Activated naive CD8-positive, alpha-beta T cell treated with anti-CD3 and anti-CD28 coated beads for 36 hours (primary cell): ENCODE measurements at regions not wholly inside any gene's neighbourhood (a gene's known extent, or its start where the extent isn't known, plus 50 kb on each side); places are given as distances from the start of the nearest gene placed in this dataset.

Source experiments
- DNase-seq: peaks from one replicate; pipeline ENCODE4 v3.0.0; 2021
- H3K27ac Mint-ChIP-seq: one replicate; pipeline ENCODE4 v1.8.0; 2022; ENCODE audit warnings: mild to moderate bottlenecking, moderate library complexity, mixed read lengths
- H3K27me3 Mint-ChIP-seq: one replicate; pipeline ENCODE4 v1.8.0; 2022; ENCODE audit warnings: mild to moderate bottlenecking, mixed read lengths
- H3K36me3 Mint-ChIP-seq: one replicate; pipeline ENCODE4 v1.8.0; 2021; ENCODE audit warnings: mild to moderate bottlenecking, mixed read lengths
- H3K4me1 Mint-ChIP-seq: one replicate; pipeline ENCODE4 v1.8.0; 2021; ENCODE audit warnings: mixed read lengths
- H3K4me3 Mint-ChIP-seq: one replicate; pipeline ENCODE4 v1.8.0; 2022; ENCODE audit warnings: mild to moderate bottlenecking, moderate library complexity, mixed read lengths
- H3K9me3 Mint-ChIP-seq: one replicate; pipeline ENCODE4 v1.8.0; 2022; ENCODE audit warnings: mixed read lengths

DNA sequence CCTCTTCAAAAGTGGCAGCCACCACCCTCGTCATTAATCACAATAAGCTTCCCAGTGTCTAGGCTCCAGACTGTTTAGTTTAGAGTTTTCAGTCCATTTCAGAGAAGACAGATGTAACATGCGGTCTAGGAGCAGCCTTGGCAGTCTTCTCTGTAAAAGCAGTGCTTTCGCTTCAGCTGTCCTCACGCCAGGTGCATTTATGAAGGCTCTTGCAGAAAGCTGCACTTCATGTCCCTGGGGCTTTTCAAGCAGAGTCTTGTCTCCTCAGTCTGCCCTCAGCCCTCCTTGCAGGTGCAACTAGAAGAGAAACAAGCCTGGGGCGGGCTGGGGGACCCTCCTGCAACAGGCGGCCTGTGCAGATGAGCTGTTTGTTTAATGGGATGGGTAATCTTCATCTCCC is 281.9 kb downstream of the DRD1 start:
- no peak for DNase-seq
- H3K27ac Mint-ChIP-seq = no peak overlapping the region
- no peak overlapping the region for H3K4me3 Mint-ChIP-seq
- H3K27me3 Mint-ChIP-seq = peaks cover 16% of the 10 kb centered on the region
- H3K4me1 Mint-ChIP-seq = no peaks in the 10 kb centered on the region
- no peaks in the 10 kb centered on the region for H3K9me3 Mint-ChIP-seq
- no peaks in the 10 kb centered on the region for H3K36me3 Mint-ChIP-seq

DNA sequence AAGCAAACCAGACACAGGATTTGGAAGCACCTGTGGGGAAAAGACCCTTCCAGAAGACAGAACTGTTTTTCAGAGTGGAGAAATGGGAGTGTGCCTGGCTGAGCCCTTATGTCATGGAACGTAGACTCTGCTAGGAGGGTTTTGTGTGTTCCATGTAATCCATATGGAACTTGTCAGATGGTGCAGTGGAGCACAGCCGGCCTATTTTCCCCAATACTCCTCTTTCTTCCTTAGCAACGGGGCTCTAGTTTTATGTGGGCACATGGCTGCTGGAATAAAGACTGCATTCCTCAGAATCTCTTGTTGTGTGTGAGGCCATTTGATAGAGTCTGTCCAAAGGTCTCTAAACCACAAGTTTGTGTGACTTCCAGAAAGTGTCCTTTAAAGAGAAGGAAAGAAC is 284.0 kb downstream of the DRD1 start:
- Mint-ChIP-seq H3K4me3 (no peak overlapping the region), H3K4me1 (no peaks in the 10 kb centered on the region), H3K27ac (no peak overlapping the region), H3K36me3 (no peaks in the 10 kb centered on the region), H3K9me3 (no peaks in the 10 kb centered on the region), H3K27me3 (peaks cover 9% of the 10 kb centered on the region)
- DNase-seq = no peak

DNA sequence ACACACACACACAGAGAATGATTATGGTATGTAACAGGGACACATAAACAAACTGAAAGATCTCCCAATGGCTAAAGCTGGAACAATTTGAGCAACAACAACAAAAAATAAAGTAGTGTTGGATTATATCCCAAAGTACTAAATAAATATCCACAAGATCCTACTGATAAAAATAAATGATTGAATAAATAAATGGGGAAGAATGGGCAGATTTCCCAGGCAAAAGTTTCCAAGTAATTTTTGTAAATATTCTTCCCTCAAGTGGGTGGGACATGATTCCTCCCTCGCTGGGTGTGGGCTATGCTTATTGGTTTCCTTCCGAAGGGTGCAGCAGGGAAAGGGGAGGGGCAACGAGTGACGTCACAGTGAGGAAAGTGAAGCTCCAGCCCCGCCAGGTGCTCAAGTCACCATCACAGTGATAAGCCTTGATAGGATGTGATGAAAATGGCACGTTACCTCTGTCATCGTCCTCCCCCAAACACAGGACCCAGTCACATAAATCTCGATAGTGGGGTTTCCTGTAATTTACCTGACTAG is 295.3 kb downstream of the DRD1 start:
- Mint-ChIP-seq H3K4me1 (no peaks in the 10 kb centered on the region), H3K27ac (no peak overlapping the region), H3K9me3 (peaks cover 28% of the 10 kb centered on the region), H3K4me3 (no peak overlapping the region), H3K27me3 (peaks cover 4% of the 10 kb centered on the region), H3K36me3 (peaks cover 1% of the 10 kb centered on the region)
- no peak for DNase-seq

DNA sequence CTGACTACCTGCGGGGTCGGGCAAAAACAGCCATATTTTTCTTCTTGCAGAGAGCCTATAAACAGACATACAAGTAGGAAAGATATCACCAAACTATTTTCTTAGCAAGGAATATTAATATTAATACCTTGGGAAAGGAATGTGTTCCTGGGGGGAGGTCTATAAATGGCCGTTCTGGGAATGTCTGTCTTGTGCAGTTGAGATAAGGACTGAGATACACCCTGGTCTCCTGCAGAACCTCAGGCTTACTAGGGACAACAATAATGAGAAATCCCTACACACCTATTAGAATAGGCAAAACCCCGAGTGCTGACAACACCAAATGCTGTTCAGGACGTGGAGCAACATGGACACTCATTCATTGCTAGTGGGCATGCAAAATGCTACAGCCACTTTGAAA is 297.2 kb downstream of the DRD1 start:
- no peaks in the 10 kb centered on the region for H3K4me1 Mint-ChIP-seq
- no peaks in the 10 kb centered on the region for H3K27me3 Mint-ChIP-seq
- H3K9me3 Mint-ChIP-seq = peaks cover 29% of the 10 kb centered on the region
- no peaks in the 10 kb centered on the region for H3K36me3 Mint-ChIP-seq
- H3K27ac Mint-ChIP-seq = no peak overlapping the region
- DNase-seq = no peak
- H3K4me3 Mint-ChIP-seq = no peak overlapping the region

DNA sequence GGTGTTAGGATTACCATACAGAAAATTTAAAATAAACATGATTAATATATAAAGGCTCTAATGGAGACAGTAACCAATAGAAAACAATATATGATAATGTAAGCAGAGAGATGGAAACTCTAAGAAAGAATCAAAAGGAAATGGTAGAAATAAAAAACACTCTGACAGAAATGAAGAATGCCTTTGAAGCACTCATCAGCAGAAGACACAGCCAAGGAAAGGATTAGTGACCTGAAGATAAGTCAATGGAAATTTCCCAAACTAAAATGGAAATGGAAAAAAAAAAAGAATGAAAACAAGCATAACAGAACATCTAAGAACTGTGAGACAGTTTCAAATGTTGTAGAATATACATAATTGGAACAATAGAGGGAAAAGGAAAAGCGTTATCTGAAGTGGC is 302.6 kb downstream of the DRD1 start:
- no peak overlapping the region for H3K4me3 Mint-ChIP-seq
- no peaks in the 10 kb centered on the region for H3K36me3 Mint-ChIP-seq
- no peak for DNase-seq
- no peaks in the 10 kb centered on the region for H3K27me3 Mint-ChIP-seq
- peaks cover 29% of the 10 kb centered on the region for H3K9me3 Mint-ChIP-seq
- no peak overlapping the region for H3K27ac Mint-ChIP-seq
- no peaks in the 10 kb centered on the region for H3K4me1 Mint-ChIP-seq

DNA sequence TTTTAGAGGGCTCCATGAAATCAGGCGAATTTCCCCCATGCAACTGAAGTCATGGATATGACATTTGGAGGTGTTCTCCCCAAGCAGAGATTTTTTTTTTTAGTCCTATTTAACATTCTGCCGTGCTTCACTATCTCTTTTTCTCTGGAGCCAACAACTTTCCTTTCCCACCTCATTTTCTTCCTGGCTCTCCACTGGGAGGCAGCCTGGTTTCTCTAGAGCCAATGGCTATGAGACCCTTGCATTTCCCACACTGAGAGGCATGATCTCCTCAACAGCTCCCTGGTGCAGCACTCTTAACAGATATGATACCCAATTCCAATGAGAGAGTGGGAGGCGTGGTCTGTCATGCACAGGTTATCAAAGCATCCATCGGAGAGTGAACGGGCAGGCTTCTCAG is 310.8 kb downstream of the DRD1 start:
- H3K4me3 Mint-ChIP-seq = no peak overlapping the region
- H3K27ac Mint-ChIP-seq = no peak overlapping the region
- DNase-seq = no peak
- no peaks in the 10 kb centered on the region for H3K4me1 Mint-ChIP-seq
- H3K36me3 Mint-ChIP-seq = no peaks in the 10 kb centered on the region
- no peaks in the 10 kb centered on the region for H3K27me3 Mint-ChIP-seq
- H3K9me3 Mint-ChIP-seq = no peaks in the 10 kb centered on the region

DNA sequence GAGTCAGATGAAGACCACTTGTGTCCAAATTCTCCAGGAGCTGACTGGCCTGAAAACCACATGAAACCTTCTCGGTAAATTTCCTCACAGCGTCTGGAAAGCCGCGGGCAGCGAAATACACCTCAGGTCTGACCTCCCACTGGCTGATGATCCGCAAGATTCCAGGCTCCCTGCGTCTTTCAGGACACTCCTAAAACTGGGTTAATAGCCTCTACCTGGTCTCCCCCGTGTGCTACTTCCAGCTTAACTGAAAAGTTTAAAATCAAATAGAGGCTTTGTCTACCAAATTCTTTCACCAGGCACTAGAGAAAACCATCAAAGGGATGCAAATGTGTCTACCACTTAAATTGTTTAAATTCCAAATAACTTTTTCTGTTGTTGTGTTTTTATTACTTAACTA is 312.6 kb downstream of the DRD1 start:
- no peak for DNase-seq
- Mint-ChIP-seq H3K9me3 (no peaks in the 10 kb centered on the region), H3K27me3 (no peaks in the 10 kb centered on the region), H3K36me3 (no peaks in the 10 kb centered on the region), H3K4me1 (no peaks in the 10 kb centered on the region), H3K4me3 (no peak overlapping the region), H3K27ac (no peak overlapping the region)

DNA sequence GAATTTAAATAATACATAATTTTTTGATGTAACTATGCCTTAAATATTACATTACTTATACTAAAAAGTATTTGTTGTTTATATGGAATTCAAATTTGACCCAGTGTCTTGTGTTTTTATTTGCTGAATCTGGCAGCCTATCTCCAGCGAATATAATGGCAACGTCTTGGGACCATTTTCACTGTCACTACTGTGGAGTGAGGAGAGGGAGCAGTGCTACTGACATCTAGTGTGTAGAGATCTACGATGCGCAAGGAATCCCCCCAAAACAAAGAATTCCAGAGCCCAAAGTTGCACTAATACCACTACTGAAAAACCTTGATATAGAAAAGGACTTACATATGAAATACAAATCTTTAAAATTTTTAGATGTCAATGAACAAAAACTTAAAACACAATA is 314.4 kb downstream of the DRD1 start:
- peaks cover 7% of the 10 kb centered on the region for H3K27me3 Mint-ChIP-seq
- H3K27ac Mint-ChIP-seq = no peak overlapping the region
- no peaks in the 10 kb centered on the region for H3K4me1 Mint-ChIP-seq
- no peak overlapping the region for H3K4me3 Mint-ChIP-seq
- no peaks in the 10 kb centered on the region for H3K36me3 Mint-ChIP-seq
- no peak for DNase-seq
- no peaks in the 10 kb centered on the region for H3K9me3 Mint-ChIP-seq

DNA sequence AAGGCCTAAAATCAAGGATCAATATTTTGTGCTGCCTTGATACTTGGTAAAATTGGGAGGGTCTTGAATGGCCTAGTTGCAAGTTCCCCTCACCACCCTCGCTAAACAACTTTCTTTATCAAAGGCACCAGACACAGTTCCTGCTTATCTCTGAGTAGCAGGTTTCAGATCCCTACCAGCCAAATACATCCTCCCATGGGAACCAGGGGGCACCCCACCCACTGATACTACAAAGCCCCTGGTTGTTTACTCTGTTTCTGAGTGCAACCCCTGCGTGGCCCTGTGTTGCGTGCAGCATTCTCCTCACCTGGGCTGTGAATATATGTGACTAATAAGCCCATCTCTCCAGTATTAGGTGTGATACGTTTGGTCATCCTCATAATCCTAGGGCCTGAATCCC is 314.9 kb downstream of the DRD1 start:
- no peak for DNase-seq
- Mint-ChIP-seq H3K27me3 (peaks cover 7% of the 10 kb centered on the region), H3K4me1 (no peaks in the 10 kb centered on the region), H3K9me3 (no peaks in the 10 kb centered on the region), H3K4me3 (no peak overlapping the region), H3K27ac (no peak overlapping the region), H3K36me3 (no peaks in the 10 kb centered on the region)

DNA sequence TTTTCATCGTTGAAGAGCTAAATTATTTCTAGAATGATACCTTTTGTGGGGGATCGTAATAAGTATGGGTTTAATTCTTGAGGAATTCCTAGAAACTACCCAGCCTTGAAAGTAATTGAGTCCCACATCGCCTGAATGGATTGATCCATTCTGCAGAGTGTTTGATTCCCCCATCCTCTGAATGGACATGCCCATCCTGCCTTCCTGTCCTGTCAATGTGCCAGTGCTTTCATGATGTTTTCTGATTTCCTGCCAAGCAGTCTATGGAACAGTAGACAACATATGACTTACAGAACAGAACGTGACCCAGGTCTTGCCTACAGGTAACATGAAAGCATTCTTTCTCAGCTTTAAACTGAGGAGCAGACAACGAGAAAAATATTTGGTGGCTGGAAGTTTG is 319.2 kb downstream of the DRD1 start:
- H3K27me3 Mint-ChIP-seq = peaks cover 18% of the 10 kb centered on the region
- no peaks in the 10 kb centered on the region for H3K4me1 Mint-ChIP-seq
- H3K27ac Mint-ChIP-seq = no peak overlapping the region
- no peaks in the 10 kb centered on the region for H3K36me3 Mint-ChIP-seq
- no peaks in the 10 kb centered on the region for H3K9me3 Mint-ChIP-seq
- H3K4me3 Mint-ChIP-seq = no peak overlapping the region
- no peak for DNase-seq

DNA sequence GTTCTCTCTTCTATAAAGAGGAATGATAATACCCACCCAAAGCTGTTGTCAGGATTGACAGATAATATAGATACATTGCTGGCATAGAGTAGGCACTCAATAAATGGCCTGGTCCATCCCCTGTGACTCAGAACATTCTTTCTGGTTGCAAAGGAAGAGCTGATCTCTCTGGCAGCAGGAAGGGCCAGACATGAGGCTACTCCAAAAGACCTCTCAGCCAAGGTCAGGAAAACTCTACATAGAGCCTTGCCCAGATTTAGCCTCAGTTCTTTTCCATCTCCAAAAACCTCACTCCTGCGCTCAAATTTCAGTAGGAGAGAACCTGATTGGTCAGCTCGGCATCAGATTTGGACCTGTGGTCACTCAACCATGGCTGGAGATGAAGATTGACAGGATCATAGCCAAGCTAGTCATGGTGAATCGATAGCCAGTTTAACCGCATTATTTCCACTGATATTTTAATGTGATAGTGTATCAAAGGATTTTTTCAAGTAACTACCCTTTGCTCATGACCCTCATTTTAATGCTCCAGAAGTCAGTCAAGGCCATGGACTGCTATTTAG is 319.6 kb downstream of the DRD1 start:
- Mint-ChIP-seq H3K27ac (no peak overlapping the region), H3K27me3 (peaks cover 18% of the 10 kb centered on the region), H3K9me3 (no peaks in the 10 kb centered on the region), H3K4me3 (no peak overlapping the region), H3K36me3 (no peaks in the 10 kb centered on the region), H3K4me1 (no peaks in the 10 kb centered on the region)
- no peak for DNase-seq

DNA sequence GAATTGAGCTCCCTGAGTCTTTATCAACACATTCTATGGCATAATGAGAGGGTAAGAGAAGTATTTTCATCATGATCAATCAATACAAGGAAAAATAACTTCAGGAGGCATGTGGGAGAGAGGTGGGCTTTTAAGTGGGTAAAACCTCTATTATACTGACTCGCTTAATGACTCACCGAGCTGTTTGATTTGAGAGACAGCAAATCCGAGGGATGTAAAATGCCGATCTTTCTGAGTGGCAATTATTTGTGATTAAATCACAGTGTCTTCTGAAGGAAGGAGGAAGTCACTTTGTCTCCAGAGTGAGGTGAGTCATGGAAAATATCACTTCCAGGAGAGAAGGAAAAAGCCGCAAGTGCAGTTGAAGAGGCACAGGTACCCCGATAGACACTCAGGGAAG is 320.4 kb downstream of the DRD1 start:
- Mint-ChIP-seq H3K36me3 (no peaks in the 10 kb centered on the region), H3K4me3 (no peak overlapping the region), H3K27me3 (peaks cover 18% of the 10 kb centered on the region), H3K4me1 (no peaks in the 10 kb centered on the region), H3K9me3 (no peaks in the 10 kb centered on the region), H3K27ac (no peak overlapping the region)
- no peak for DNase-seq

DNA sequence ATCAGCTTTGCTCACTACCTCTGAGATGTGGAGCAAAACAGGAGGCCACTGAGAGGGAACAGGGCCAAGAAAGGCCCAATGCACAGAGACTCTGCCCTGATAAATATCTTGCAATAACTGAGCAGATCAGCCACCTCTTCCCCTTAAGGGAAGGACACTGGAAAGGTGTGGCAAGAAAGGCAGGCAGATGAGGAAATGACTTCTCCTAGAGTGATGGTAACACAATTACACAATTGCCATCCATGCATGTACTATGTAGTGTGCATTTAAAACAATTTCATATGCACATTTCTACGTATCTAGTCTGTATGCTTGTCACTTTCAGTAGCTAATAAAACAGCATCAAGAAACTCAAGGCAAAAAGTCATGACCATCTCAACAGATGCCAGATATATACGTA is 322.5 kb downstream of the DRD1 start:
- Mint-ChIP-seq H3K4me3 (no peak overlapping the region), H3K4me1 (no peaks in the 10 kb centered on the region), H3K36me3 (no peaks in the 10 kb centered on the region), H3K27ac (no peak overlapping the region), H3K9me3 (no peaks in the 10 kb centered on the region), H3K27me3 (peaks cover 27% of the 10 kb centered on the region)
- no peak for DNase-seq

DNA sequence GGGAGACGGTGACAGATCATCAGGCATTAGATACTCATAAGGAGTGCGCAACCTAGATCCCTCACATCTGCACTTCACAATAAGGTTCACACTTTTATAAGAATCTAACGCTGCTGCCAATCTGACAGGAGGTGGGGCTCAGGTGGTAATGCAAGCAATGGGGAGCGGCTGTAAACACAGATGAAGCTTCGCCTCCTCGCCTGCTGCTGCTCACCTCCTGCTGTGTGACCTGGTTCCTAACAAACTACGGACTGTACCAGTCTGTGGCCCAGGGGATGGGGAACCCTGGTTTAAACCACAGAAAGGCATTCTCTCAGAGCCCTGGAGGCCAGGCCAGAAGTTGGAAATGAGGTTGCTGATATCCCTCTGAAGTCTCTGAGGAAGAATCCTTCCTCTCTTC is 323.6 kb downstream of the DRD1 start:
- H3K36me3 Mint-ChIP-seq = no peaks in the 10 kb centered on the region
- peaks cover 23% of the 10 kb centered on the region for H3K27me3 Mint-ChIP-seq
- DNase-seq = no peak
- no peak overlapping the region for H3K4me3 Mint-ChIP-seq
- no peak overlapping the region for H3K27ac Mint-ChIP-seq
- no peaks in the 10 kb centered on the region for H3K4me1 Mint-ChIP-seq
- H3K9me3 Mint-ChIP-seq = no peaks in the 10 kb centered on the region

DNA sequence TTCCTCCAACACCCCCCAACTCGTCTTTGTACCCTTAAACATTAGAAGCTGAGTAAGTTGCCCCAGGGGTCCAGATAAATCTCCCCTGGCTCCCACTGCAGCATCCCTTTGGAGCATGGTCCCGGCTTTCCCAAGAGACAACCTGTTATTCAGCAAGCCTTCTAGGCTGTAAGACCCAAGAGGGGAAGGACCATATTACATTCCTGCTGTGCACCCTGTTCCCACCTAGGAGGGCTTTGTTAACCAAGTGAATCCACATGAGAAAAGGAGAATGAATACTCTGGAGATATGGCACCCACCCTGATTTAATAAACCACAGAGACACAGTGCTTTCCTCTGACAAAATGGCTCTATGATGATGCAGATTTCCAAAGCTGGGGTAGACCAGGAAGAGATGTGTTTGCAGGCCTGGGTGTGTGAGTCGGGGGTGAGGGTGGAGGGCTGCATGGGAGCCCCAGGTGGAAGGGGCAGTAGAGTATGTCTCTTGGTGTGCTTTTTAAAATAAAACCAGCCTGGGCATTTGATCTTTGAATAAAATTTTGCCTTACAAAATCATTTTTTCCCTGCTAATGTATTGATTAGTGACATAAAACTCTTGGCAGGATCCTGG is 325.2 kb downstream of the DRD1 start:
- no peak for DNase-seq

DNA sequence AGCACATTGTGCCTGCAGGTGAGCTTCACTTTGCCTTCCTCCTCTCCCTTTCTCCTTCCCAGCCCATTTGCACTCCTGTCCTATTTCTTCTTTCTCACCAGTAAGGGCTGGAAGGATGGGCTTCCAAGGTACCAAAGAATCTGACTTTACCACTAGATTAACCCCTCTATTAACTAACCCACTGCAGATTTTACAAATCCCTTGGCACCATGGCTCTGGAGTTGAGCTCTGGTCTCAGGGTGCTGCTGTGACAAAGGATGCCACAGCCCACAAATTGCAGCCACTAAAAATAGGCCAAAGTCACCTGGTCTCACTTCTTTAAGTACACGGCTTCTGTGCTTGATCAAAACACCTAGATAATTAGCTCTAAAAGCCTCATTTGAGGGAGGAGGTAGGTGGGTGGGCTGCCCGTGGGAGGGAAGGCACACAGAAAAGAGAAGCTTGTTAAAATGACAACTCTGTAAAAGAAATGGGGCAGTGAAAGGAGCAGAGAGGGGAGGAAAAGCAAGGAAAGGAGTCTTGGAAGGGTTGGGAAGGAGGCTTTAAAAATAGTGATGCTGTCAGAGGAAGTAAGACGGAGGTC is 327.4 kb downstream of the DRD1 start:
- H3K9me3 Mint-ChIP-seq = no peaks in the 10 kb centered on the region

More for the DNA sequence above, 325.2 kb downstream of the DRD1 start:
- Mint-ChIP-seq H3K9me3 (no peaks in the 10 kb centered on the region), H3K4me1 (no peaks in the 10 kb centered on the region), H3K27me3 (peaks cover 20% of the 10 kb centered on the region), H3K4me3 (no peak overlapping the region), H3K27ac (no peak overlapping the region), H3K36me3 (no peaks in the 10 kb centered on the region)

More for the DNA sequence above, 327.4 kb downstream of the DRD1 start:
- no peak for DNase-seq
- H3K27me3 Mint-ChIP-seq = peaks cover 27% of the 10 kb centered on the region
- no peak overlapping the region for H3K27ac Mint-ChIP-seq
- no peaks in the 10 kb centered on the region for H3K4me1 Mint-ChIP-seq
- H3K4me3 Mint-ChIP-seq = no peak overlapping the region
- no peaks in the 10 kb centered on the region for H3K36me3 Mint-ChIP-seq
